Coronary artery (tissue), 2 donors: ENCODE measurements at regions not wholly inside any gene's neighbourhood (a gene's known extent, or its start where the extent isn't known, plus 50 kb on each side); places are given as distances from the start of the nearest gene placed in this dataset.

ENCODE experiments used
- DNase-seq: peaks from one replicate; pipeline ENCODE4 v3.0.0-alpha.2; 2017; ENCODE audit warnings: low spot score
- H3K27ac ChIP-seq, 2 donors: fragments of 200-600 bp; sonication (generic); one replicate each; pipeline ENCODE4 v1.5.1; 2016 to 2019
- H3K4me3 ChIP-seq: fragments of 200-600 bp; sonication (generic); 2 replicates; pipeline ENCODE4 v1.5.1; 2016; ENCODE audit warnings: mild to moderate bottlenecking, moderate library complexity
- CTCF ChIP-seq: fragments of 200-600 bp; sonication (generic); IDR thresholded peaks from one replicate; pipeline ENCODE4 v1.5.1; 2019; ENCODE audit warnings: antibody characterized with exemption

- TF ChIP-seq CTCF: no peak
- no peak overlapping the region for H3K4me3 ChIP-seq
- DNase-seq: no peak
- no peak overlapping the region for H3K27ac ChIP-seq
Measured at GRCh38 chr9:18143073-18143745, 330.7 kb upstream of the ADAMTSL1 start.

DNA sequence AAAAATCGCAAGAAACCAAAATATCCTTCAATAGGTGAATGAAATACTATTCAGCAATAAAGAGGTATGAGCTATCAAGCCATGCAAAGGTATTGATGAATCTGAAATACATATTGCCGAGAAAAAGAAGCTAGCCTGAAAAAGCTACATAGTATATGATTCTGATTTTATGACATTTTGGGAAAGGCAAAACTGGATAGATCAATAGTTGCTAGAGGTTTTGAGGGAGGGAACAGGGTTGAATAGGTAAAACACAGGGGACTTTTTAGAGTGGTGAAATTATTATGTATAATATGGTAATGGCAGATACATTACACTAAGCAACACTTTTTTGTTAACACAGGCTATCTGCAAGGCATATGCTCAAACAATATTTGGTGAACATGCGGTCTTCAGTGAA lies 327.6 kb upstream of the ADAMTSL1 start:
- H3K4me3 ChIP-seq: no peak overlapping the region
- DNase-seq: no peak
- TF ChIP-seq CTCF: no peak
- H3K27ac ChIP-seq: no peak overlapping the region

- Histone ChIP-seq H3K4me3 (no peak overlapping the region), H3K27ac (no peak overlapping the region)
- no peak for DNase-seq
- TF ChIP-seq CTCF: no peak
Measured at GRCh38 chr9:18149471-18150011, 324.4 kb upstream of the ADAMTSL1 start.

DNA sequence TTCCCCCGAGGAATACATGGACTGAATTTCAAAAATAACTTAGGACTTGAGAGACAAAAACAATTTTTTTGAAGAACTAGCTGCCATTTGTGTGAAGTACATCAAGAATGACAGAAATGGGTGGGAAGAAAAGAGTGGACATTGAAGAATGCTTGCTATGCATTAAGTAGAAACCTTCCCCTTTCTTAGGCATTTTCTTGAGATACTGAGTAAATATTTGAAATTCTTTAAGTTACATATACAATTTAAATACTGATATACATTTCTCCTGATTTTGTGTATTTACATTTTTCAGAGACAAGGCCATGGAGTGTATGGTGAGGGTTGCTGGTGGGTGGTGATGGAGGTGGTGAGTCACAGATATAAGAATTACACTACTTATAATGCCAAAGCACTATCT lies 319.3 kb upstream of the ADAMTSL1 start:
- DNase-seq: no peak
- no peak for TF ChIP-seq CTCF
- Histone ChIP-seq H3K4me3 (no peak overlapping the region), H3K27ac (no peak overlapping the region)

- no peak for TF ChIP-seq CTCF
- DNase-seq: no peak
- Histone ChIP-seq H3K4me3 (no peak overlapping the region), H3K27ac (no peak overlapping the region)
Measured at GRCh38 chr9:18159254-18159653, 314.7 kb upstream of the ADAMTSL1 start.

DNA sequence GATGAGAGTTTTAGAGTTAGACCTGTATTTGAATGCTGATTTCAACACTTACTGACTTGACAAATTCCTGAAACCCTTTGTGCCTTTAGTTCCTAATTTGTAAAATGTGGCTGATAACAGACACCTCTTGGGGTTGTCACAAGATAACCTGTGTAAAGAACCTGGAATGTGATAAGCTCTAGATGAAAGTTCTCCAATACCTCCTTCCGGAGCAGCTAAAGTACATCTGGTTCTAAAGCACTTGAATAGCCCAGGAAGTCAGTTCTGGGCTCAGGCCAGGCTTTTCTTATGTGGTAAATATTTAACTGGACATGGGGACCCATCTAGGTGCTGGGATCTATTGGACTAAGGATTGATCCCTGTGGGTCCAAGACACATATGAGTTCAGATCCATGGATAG lies 310.8 kb upstream of the ADAMTSL1 start:
- no peak for DNase-seq
- H3K27ac ChIP-seq: no peak overlapping the region
- TF ChIP-seq CTCF: no peak
- no peak overlapping the region for H3K4me3 ChIP-seq

- H3K27ac ChIP-seq: no peak overlapping the region
- no peak for DNase-seq
- H3K4me3 ChIP-seq: no peak overlapping the region
- TF ChIP-seq CTCF: no peak
Measured at GRCh38 chr9:18167733-18168132, 306.2 kb upstream of the ADAMTSL1 start.
